Ovary (tissue), 3 donors: ENCODE measurements at regions not wholly inside any gene's neighbourhood (a gene's known extent, or its start where the extent isn't known, plus 50 kb on each side); places are given as distances from the start of the nearest gene placed in this dataset.

Source experiments
- CTCF ChIP-seq, 3 donors: fragments of 450-650 bp in 2 of 3; fragments of 200-600 bp in 1 of 3; IDR thresholded peaks; one replicate each; pipeline versions ENCODE4 v1.5.1 to v1.8.0; 2016 to 2022; ENCODE audit warnings: antibody characterized with exemption in 3 of 3, mild to moderate bottlenecking in 1 of 3
- POLR2A ChIP-seq: fragments of 450-650 bp; IDR thresholded peaks from one replicate; pipeline ENCODE4 v1.6.1; 2017; ENCODE audit warnings: antibody characterized with exemption, mild to moderate bottlenecking, moderate library complexity
- donor health status: DM: no; HTN: no; CAD: no.

DNA sequence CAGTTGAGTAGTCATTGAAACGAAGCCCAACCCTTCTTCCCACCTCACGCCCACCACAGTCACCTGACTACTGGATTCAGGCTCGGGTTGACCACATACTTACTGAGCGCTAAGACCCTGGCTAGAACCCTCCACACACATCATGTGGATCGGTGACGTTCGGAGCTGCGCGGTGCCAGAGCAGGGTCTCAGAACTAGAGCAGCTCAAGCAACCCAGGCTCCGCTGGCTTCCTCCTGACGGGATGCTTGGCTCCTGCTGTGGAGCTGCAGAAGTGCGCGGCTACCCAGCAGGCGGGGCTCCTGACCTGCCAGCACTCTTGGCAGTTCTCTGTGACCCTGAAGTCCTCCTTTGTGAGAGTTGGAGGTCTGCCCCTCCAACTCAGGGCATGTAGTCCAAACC, 90.6 kb upstream of the MBOAT2 start:
- TF ChIP-seq CTCF (IDR thresholded peaks at IDR 0.05) (no peak), POLR2A (no peak)
